Keratinocyte (primary cell): ENCODE measurements at regions not wholly inside any gene's neighbourhood (a gene's known extent, or its start where the extent isn't known, plus 50 kb on each side); places are given as distances from the start of the nearest gene placed in this dataset.

ENCODE experiments used
- DNase-seq: peaks from one replicate; pipeline ENCODE4 v3.0.0-alpha.2; 2011; ENCODE audit warnings: low read depth, missing footprints, low spot score
- FAIRE-seq: peaks from 2 replicates; lab custom pipeline; 2011; peaks lifted over from hg19 to GRCh38; lab: Jason Lieb, UNC
- H2AFZ ChIP-seq: 2 replicates; pipeline ENCODE4 v1.6.0; 2012; ENCODE audit warnings: low read length, control low read depth, inconsistent platforms; ENCODE audit not compliant: control insufficient read depth
- H3K27ac ChIP-seq: 2 replicates; pipeline ENCODE4 v1.5.1; 2011; ENCODE audit warnings: low read length; ENCODE audit not compliant: control insufficient read depth, insufficient read depth
- H3K27me3 ChIP-seq: 3 replicates; pipeline ENCODE4 v1.6.0; 2011; ENCODE audit warnings: low read length; ENCODE audit not compliant: control insufficient read depth, insufficient read depth; ENCODE audit errors: extremely low read depth
- H3K36me3 ChIP-seq, 2 experiments: 2 replicates in 1 of 2; 3 replicates in 1 of 2; pipeline ENCODE4 v1.5.1; 2011; ENCODE audit warnings: low read length in 2 of 2, mild to moderate bottlenecking in 1 of 2; ENCODE audit not compliant: control insufficient read depth in 2 of 2, insufficient read depth in 2 of 2; ENCODE audit errors: extremely low read depth in 1 of 2
- H3K4me1 ChIP-seq: 3 replicates; pipeline ENCODE4 v1.5.1; 2011; ENCODE audit warnings: low read length; ENCODE audit not compliant: control insufficient read depth, insufficient read depth; ENCODE audit errors: extremely low read depth
- H3K4me2 ChIP-seq: 3 replicates; pipeline ENCODE4 v1.6.0; 2011; ENCODE audit warnings: low read depth, low read length; ENCODE audit not compliant: control insufficient read depth, insufficient read depth; ENCODE audit errors: extremely low read depth
- H3K4me3 ChIP-seq, 3 experiments: fragments of 200-600 bp in 1 of 3; sonication (generic) in 1 of 3; 2 replicates in 2 of 3; 3 replicates in 1 of 3; pipeline ENCODE4 v1.5.1; 2011 to 2016; ENCODE audit warnings: low read length in 3 of 3, mild to moderate bottlenecking in 3 of 3, control low read depth in 2 of 3, inconsistent platforms in 1 of 3, low read depth in 1 of 3, mixed read lengths in 1 of 3, mixed run types in 1 of 3, moderate library complexity in 1 of 3; ENCODE audit not compliant: control insufficient read depth in 2 of 3, insufficient read depth in 2 of 3; ENCODE audit errors: extremely low read depth in 1 of 3
- H3K79me2 ChIP-seq: 2 replicates; pipeline ENCODE4 v1.6.0; 2012; ENCODE audit warnings: low read length; ENCODE audit not compliant: control insufficient read depth, insufficient read depth
- H3K9ac ChIP-seq: 3 replicates; pipeline ENCODE4 v1.6.0; 2011; ENCODE audit warnings: low read length; ENCODE audit not compliant: control insufficient read depth, insufficient read depth; ENCODE audit errors: extremely low read depth
- H3K9me1 ChIP-seq: 3 replicates; pipeline ENCODE4 v1.6.0; 2011; ENCODE audit warnings: low read length; ENCODE audit not compliant: control insufficient read depth, insufficient read depth; ENCODE audit errors: extremely low read depth
- H3K9me3 ChIP-seq: 2 replicates; pipeline ENCODE4 v1.5.1; 2012; ENCODE audit warnings: low read depth, low read length; ENCODE audit not compliant: control insufficient read depth
- H4K20me1 ChIP-seq: 3 replicates; pipeline ENCODE4 v1.6.0; 2011; ENCODE audit warnings: low read length; ENCODE audit not compliant: control insufficient read depth, insufficient read depth; ENCODE audit errors: extremely low read depth
- EZH2 ChIP-seq: IDR thresholded peaks from one replicate; pipeline ENCODE4 v1.6.1; 2012; ENCODE audit warnings: inconsistent platforms, mild to moderate bottlenecking, low read length, moderate library complexity
- dilution Hi-C: fragments of 300-500 bp; cut with MboI; formaldehyde crosslinking; loops from one replicate; pipeline ENCODE4 v1.7.0; 2020; ENCODE audit warnings: low sequenced_read_pairs; ENCODE audit not compliant: extremely low pct_ligation_motif_present
- TF ChIP-seq, protein P1 (sequence below), 3 experiments: IDR thresholded peaks in 1 of 3; conservative IDR thresholded peaks in 1 of 3; optimal IDR thresholded peaks in 1 of 3; 2 replicates in 2 of 3; 3 replicates in 1 of 3; pipeline versions ENCODE3 to v1.5.1; 2011; ENCODE audit warnings: low read length in 3 of 3, mild to moderate bottlenecking in 3 of 3, moderate library complexity in 2 of 3, control low read depth in 1 of 3, inconsistent platforms in 1 of 3; ENCODE audit not compliant: insufficient read depth in 2 of 3; ENCODE audit errors: extremely low read depth in 1 of 3

DNA sequence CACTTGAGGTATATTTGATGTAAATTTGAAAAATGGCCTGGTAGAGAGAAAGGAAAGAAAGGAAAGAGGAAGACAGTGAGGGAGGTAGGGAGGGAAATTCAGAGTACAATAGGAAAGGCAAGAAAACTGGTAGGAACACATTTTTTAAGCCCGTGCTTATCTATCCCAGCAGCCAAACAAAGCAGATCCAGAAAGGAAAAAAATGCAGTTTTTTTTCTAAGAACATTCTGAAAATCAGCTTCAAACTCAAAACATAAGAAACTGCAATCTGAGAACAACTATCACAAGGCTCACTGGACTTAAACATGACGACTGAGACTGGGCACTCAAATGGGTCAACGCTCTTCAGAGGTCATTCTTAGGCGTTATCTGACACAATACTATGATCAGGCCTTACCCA lies 408.3 kb upstream of the DDI1 start:
- no peaks in the 10 kb centered on the region for H4K20me1 ChIP-seq
- H3K9ac ChIP-seq: no peak overlapping the region
- peaks cover 12% of the 10 kb centered on the region for H3K4me1 ChIP-seq
- no peak for FAIRE-seq
- no peaks in the 10 kb centered on the region for H3K36me3 ChIP-seq
- TF ChIP-seq, protein P1, sequence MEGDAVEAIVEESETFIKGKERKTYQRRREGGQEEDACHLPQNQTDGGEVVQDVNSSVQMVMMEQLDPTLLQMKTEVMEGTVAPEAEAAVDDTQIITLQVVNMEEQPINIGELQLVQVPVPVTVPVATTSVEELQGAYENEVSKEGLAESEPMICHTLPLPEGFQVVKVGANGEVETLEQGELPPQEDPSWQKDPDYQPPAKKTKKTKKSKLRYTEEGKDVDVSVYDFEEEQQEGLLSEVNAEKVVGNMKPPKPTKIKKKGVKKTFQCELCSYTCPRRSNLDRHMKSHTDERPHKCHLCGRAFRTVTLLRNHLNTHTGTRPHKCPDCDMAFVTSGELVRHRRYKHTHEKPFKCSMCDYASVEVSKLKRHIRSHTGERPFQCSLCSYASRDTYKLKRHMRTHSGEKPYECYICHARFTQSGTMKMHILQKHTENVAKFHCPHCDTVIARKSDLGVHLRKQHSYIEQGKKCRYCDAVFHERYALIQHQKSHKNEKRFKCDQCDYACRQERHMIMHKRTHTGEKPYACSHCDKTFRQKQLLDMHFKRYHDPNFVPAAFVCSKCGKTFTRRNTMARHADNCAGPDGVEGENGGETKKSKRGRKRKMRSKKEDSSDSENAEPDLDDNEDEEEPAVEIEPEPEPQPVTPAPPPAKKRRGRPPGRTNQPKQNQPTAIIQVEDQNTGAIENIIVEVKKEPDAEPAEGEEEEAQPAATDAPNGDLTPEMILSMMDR (optimal IDR thresholded peaks at IDR 0.05 in 1 of 3, IDR thresholded peaks at IDR 0.05 in 1 of 3, conservative IDR thresholded peaks at IDR 0.05 in 1 of 3; ENCODE audit: extremely low read depth in 1 of 3, insufficient read depth in 2 of 3, low read length in 3 of 3): no peak
- no peak overlapping the region for H3K4me3 ChIP-seq
- DNase-seq: no peak
- no peaks in the 10 kb centered on the region for H3K9me1 ChIP-seq
- H3K9me3 ChIP-seq: no peaks in the 10 kb centered on the region
- no peaks in the 10 kb centered on the region for H3K27me3 ChIP-seq
- no peaks in the 10 kb centered on the region for H3K79me2 ChIP-seq
- H3K4me2 ChIP-seq: no peak overlapping the region
- no peak overlapping the region for H2AFZ ChIP-seq
- dilution Hi-C loops: no loop called here
- no peak overlapping the region for H3K27ac ChIP-seq

DNA sequence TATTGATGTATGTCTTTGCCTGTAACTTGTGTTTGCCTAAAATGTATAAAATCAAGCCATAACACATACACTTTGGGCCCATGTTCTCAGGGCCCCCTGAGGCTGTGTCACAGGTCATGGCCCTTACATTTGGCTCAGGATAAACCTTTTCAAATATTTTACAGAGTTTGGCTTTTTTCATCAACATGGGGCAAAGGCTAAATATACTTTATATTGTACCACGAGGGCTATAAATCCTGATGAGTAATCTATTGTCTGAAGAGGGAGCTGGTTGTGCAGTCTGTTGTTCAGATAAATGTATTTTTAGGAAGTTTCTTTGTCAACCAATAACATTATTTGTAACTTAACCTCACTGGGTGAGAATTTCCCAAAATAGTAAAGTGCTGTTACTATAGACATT lies 404.6 kb upstream of the DDI1 start:
- no peak overlapping the region for H3K9ac ChIP-seq
- DNase-seq (no peak), FAIRE-seq (no peak)
- H3K9me1 ChIP-seq: no peaks in the 10 kb centered on the region
- H3K36me3 ChIP-seq: no peaks in the 10 kb centered on the region
- no peak overlapping the region for H3K4me3 ChIP-seq
- H3K4me2 ChIP-seq: no peak overlapping the region
- no peaks in the 10 kb centered on the region for H3K79me2 ChIP-seq
- no peaks in the 10 kb centered on the region for H3K27me3 ChIP-seq
- H3K4me1 ChIP-seq: no peaks in the 10 kb centered on the region
- H4K20me1 ChIP-seq: no peaks in the 10 kb centered on the region
- no peak overlapping the region for H3K27ac ChIP-seq
- no peaks in the 10 kb centered on the region for H3K9me3 ChIP-seq
- dilution Hi-C loops: no loop called here
- no peak overlapping the region for H2AFZ ChIP-seq
- no peak for TF ChIP-seq EZH2
- TF ChIP-seq, protein P1 (optimal IDR thresholded peaks at IDR 0.05 in 1 of 3, IDR thresholded peaks at IDR 0.05 in 1 of 3, conservative IDR thresholded peaks at IDR 0.05 in 1 of 3; ENCODE audit: extremely low read depth in 1 of 3, insufficient read depth in 2 of 3, low read length in 3 of 3): no peak
